K562 (cell line): ENCODE measurements at regions not wholly inside any gene's neighbourhood (a gene's known extent, or its start where the extent isn't known, plus 50 kb on each side); places are given as distances from the start of the nearest gene placed in this dataset.

ENCODE experiments used
- ATAC-seq: fragments of 200-7000 bp; cut with Tn5 transposase; 3 replicates; pipeline ENCODE4 v1.9.1; 2020; ENCODE audit warnings: moderate library complexity
- BruUV-seq: library from RNA; stranded (reverse); fragments of 400-500 nt; replicated peaks from 2 replicates; lab custom pipeline; 2021; lab: Mats Ljungman, UMichigan
- CTCF ChIA-PET: fragments of 300-600 bp; formaldehyde crosslinking; extraction: SDS; loops from one replicate; lab custom pipeline; 2021; ENCODE audit warnings: low intra/inter-chr PET ratio; lab: Yijun Ruan, JAX
- POLR2A ChIA-PET: fragments of 300-600, 350-650 bp; sonication (Branson Sonifier 250); formaldehyde crosslinking; extraction: SDS; loops from one replicate; lab custom pipeline; 2021; ENCODE audit warnings: antibody characterized with exemption, inconsistent platforms; lab: Yijun Ruan, JAX
- DNase-seq, 4 experiments: peaks; one replicate each; pipeline versions ENCODE4 v3.0.0 to v3.0.0-alpha.2; 2011 to 2018; ENCODE audit warnings: low spot score in 3 of 4, mixed read lengths in 3 of 4; ENCODE audit errors: extremely low read depth in 1 of 4
- FAIRE-seq: peaks from 2 replicates; lab custom pipeline; 2011; peaks lifted over from hg19 to GRCh38; lab: Jason Lieb, UNC
- H2AFZ ChIP-seq: 2 replicates; pipeline ENCODE4 v1.6.0; 2011; ENCODE audit warnings: low read depth, low read length, control low read depth, inconsistent platforms
- H3K27ac ChIP-seq: fragments of 200-600 bp; 3 replicates; pipeline ENCODE4 v1.8.0; 2011; ENCODE audit warnings: low read depth, mild to moderate bottlenecking, control low read depth, inconsistent platforms, low read length, moderate library complexity, mixed read lengths; ENCODE audit errors: extremely low read depth
- H3K27me3 ChIP-seq, 2 experiments: fragments of 300-600 bp in 1 of 2; 2 replicates in 1 of 2; 3 replicates in 1 of 2; pipeline versions ENCODE4 v1.6.0 to v1.8.0; 2011; ENCODE audit warnings: inconsistent platforms in 2 of 2, low read length in 2 of 2, mild to moderate bottlenecking in 1 of 2, mixed read lengths in 1 of 2, moderate library complexity in 1 of 2; ENCODE audit not compliant: control insufficient read depth in 2 of 2, insufficient read depth in 2 of 2
- H3K36me3 ChIP-seq: fragments of 300-600 bp; 3 replicates; pipeline ENCODE4 v1.8.0; 2011; ENCODE audit warnings: mild to moderate bottlenecking, low read length, inconsistent platforms; ENCODE audit not compliant: control insufficient read depth, insufficient read depth
- H3K4me1 ChIP-seq, 2 experiments: fragments of 200-600 bp in 1 of 2; replicated peaks in 1 of 2; 2 replicates in 1 of 2; 3 replicates in 1 of 2; pipeline versions ENCODE4 v1.5.1 to v1.8.0; 2011; ENCODE audit warnings: inconsistent platforms in 2 of 2, low read length in 2 of 2, mild to moderate bottlenecking in 1 of 2, mixed read lengths in 1 of 2, moderate library complexity in 1 of 2; ENCODE audit not compliant: control insufficient read depth in 2 of 2, insufficient read depth in 2 of 2
- H3K4me2 ChIP-seq: 2 replicates; pipeline ENCODE4 v1.6.1; 2011; ENCODE audit warnings: low read length, control low read depth, inconsistent platforms, mixed read lengths; ENCODE audit not compliant: insufficient read depth
- H3K4me3 ChIP-seq: fragments of 200-600 bp; sonication (generic), shearing (Covaris generic); 2 replicates; pipeline ENCODE4 v1.5.1; 2016; ENCODE audit warnings: control low read depth, inconsistent platforms
- H3K79me2 ChIP-seq: fragments of 200-600 bp; 3 replicates; pipeline ENCODE4 v1.8.0; 2011; ENCODE audit warnings: low read length, inconsistent platforms; ENCODE audit not compliant: control insufficient read depth, insufficient read depth
- H3K9ac ChIP-seq, 2 experiments: 2 replicates each; pipeline versions ENCODE4 v1.6.0 to v1.6.1; 2011; ENCODE audit warnings: low read depth in 2 of 2, low read length in 2 of 2, control low read depth in 1 of 2, inconsistent platforms in 1 of 2, mild to moderate bottlenecking in 1 of 2, mixed read lengths in 1 of 2; ENCODE audit not compliant: insufficient read depth in 1 of 2
- H3K9me1 ChIP-seq: one replicate; pipeline ENCODE4 v1.6.0; 2011; ENCODE audit warnings: inconsistent platforms, mild to moderate bottlenecking, low read length, moderate library complexity; ENCODE audit not compliant: control insufficient read depth, insufficient read depth
- H3K9me3 ChIP-seq: replicated peaks from 2 replicates; pipeline ENCODE4 v1.5.1; 2011; ENCODE audit warnings: low read depth, low read length, inconsistent platforms; ENCODE audit not compliant: control insufficient read depth, insufficient read depth
- H4K20me1 ChIP-seq: replicated peaks from 2 replicates; pipeline ENCODE4 v1.6.1; 2011; ENCODE audit warnings: low read length, inconsistent platforms, mixed read lengths; ENCODE audit not compliant: control insufficient read depth, insufficient read depth
- LCOR ChIP-seq: sonication (generic); formaldehyde crosslinking; IDR thresholded peaks from 2 replicates; pipeline ENCODE4 v1.8.0; 2022; ENCODE audit warnings: mild to moderate bottlenecking, missing genetic modification reagents
- PHB ChIP-seq: fragments of 250-450 bp; sonication (Bioruptor Pico); IDR thresholded peaks from 2 replicates; pipeline ENCODE4 v1.5.0; 2021
- RAD21 ChIP-seq, 2 experiments: fragments of 250-450 bp in 1 of 2; fragments of 450-650 bp in 1 of 2; sonication (Bioruptor Pico) in 1 of 2; formaldehyde crosslinking in 1 of 2; IDR thresholded peaks in 1 of 2; conservative IDR thresholded peaks in 1 of 2; 2 replicates each; pipeline versions ENCODE4 v1.4.0 to v1.8.0; 2020 to 2022; ENCODE audit warnings: mild to moderate bottlenecking in 2 of 2, moderate library complexity in 1 of 2
- RHOXF2B ChIP-seq: fragments of 250-450 bp; sonication (Bioruptor Pico); conservative IDR thresholded peaks from 2 replicates; pipeline ENCODE4 v1.5.1; 2021
- ZNF785 ChIP-seq: fragments of 250-450 bp; sonication (Bioruptor Pico); IDR thresholded peaks from 2 replicates; pipeline ENCODE4 v1.4.0; 2020; ENCODE audit warnings: mild to moderate bottlenecking
- WGBS: fragments of 100-300 bp; shearing (Covaris generic); methylation state at CpG from one replicate; pipeline ENCODE4 v1.1.6; 2016; ENCODE audit warnings: low coverage, mixed read lengths; ENCODE audit not compliant: insufficient coverage; ENCODE audit errors: missing lambda C conversion rate; 5-methylcytosine and 5-hydroxymethylcytosine counted together
- in situ Hi-C: fragments of 300-500 bp; cut with MboI; formaldehyde crosslinking; loops from 4 replicates; pipeline ENCODE4 v1.15.0; 2018; ENCODE audit warnings: inconsistent platforms, mixed read lengths
- intact Hi-C: fragments of 100-400 bp; cut with micrococcal nuclease; formaldehyde crosslinking; loops from 2 replicates; pipeline ENCODE4 v1.14.2; 2022
- TF ChIP-seq, protein P1 (sequence below): sonication (generic); formaldehyde crosslinking; IDR thresholded peaks from 2 replicates; pipeline ENCODE4 v1.8.0; 2022; ENCODE audit warnings: missing genetic modification reagents, mild to moderate bottlenecking, moderate library complexity, borderline replicate concordance
- TF ChIP-seq, protein P2 (sequence below): IDR thresholded peaks from 3 replicates; pipeline ENCODE4 v1.6.1; 2011; ENCODE audit warnings: borderline replicate concordance, mild to moderate bottlenecking, moderate library complexity; ENCODE audit not compliant: insufficient read length; ENCODE audit errors: extremely low read depth

GRCh38 chr1:29826646-29827045, 590.3 kb downstream of the PTPRU start:
- WGBS, result 3% methylated on average over 5 of the region's 5 CpGs
- DNase-seq (no peak), FAIRE-seq (no peak), ATAC-seq (no peak)
- Histone ChIP-seq H4K20me1 (no peaks in the 10 kb centered on the region; the same call in 1 of the 2 replicates), H2AFZ (no peak overlapping the region), H3K9ac (no peak overlapping the region), H3K27ac (no peak overlapping the region), H3K79me2 (no peaks in the 10 kb centered on the region), H3K4me2 (no peak overlapping the region), H3K27me3 (peaks cover 0 to 17% of the 10 kb centered on the region in 2 experiments; a peak in 3 of 5 replicates), H3K9me3 (no peaks in the 10 kb centered on the region; the same call in 1 of the 2 replicates), H3K4me3 (no peak overlapping the region), H3K9me1 (no peaks in the 10 kb centered on the region), H3K36me3 (no peaks in the 10 kb centered on the region), H3K4me1 (no peaks in the 10 kb centered on the region)
- in situ Hi-C loops, result no loop called here
- BruUV-seq, result no TSS peak
- ChIA-PET CTCF (no interaction called here), POLR2A (interaction anchor here (0.7 kb wide), 1 partner anchor 21 kb away, joined by 3 read pairs; no protein-coding TSS in a partner anchor)
- intact Hi-C loops, result no loop called here
- TF ChIP-seq, protein P1, sequence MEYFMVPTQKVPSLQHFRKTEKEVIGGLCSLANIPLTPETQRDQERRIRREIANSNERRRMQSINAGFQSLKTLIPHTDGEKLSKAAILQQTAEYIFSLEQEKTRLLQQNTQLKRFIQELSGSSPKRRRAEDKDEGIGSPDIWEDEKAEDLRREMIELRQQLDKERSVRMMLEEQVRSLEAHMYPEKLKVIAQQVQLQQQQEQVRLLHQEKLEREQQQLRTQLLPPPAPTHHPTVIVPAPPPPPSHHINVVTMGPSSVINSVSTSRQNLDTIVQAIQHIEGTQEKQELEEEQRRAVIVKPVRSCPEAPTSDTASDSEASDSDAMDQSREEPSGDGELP, result no peak
- TF ChIP-seq LCOR (no peak), RAD21 (CRISPR knock-in tag; conservative IDR thresholded peaks at IDR 0.05 in 1 of 2, IDR thresholded peaks at IDR 0.05 in 1 of 2) (no peak), ZNF785 (CRISPR knock-in tag) (no peak), RHOXF2B (CRISPR knock-in tag) (no peak), PHB (no peak)
- TF ChIP-seq, protein P2, sequence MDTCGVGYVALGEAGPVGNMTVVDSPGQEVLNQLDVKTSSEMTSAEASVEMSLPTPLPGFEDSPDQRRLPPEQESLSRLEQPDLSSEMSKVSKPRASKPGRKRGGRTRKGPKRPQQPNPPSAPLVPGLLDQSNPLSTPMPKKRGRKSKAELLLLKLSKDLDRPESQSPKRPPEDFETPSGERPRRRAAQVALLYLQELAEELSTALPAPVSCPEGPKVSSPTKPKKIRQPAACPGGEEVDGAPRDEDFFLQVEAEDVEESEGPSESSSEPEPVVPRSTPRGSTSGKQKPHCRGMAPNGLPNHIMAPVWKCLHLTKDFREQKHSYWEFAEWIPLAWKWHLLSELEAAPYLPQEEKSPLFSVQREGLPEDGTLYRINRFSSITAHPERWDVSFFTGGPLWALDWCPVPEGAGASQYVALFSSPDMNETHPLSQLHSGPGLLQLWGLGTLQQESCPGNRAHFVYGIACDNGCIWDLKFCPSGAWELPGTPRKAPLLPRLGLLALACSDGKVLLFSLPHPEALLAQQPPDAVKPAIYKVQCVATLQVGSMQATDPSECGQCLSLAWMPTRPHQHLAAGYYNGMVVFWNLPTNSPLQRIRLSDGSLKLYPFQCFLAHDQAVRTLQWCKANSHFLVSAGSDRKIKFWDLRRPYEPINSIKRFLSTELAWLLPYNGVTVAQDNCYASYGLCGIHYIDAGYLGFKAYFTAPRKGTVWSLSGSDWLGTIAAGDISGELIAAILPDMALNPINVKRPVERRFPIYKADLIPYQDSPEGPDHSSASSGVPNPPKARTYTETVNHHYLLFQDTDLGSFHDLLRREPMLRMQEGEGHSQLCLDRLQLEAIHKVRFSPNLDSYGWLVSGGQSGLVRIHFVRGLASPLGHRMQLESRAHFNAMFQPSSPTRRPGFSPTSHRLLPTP, result no peak
